ENCODE measurements at regions not wholly inside any gene's neighbourhood (a gene's known extent, or its start where the extent isn't known, plus 50 kb on each side); places are given as distances from the start of the nearest gene placed in this dataset.

GRCh38 chr2:219998107-219998506 lies 370.7 kb downstream of the SLC4A3 start:
- TF ChIP-seq FOXM1 (IDR thresholded peaks at IDR 0.05; ENCODE audit: borderline replicate concordance) (no peak), ARNT (IDR thresholded peaks at IDR 0.05) (no peak), FOXK2 (IDR thresholded peaks at IDR 0.05) (no peak), FOXA1 (IDR thresholded peaks at IDR 0.05) (no peak)

All from HEK293T (cell line).